Body of pancreas (tissue), 4 donors: ENCODE measurements at regions not wholly inside any gene's neighbourhood (a gene's known extent, or its start where the extent isn't known, plus 50 kb on each side); places are given as distances from the start of the nearest gene placed in this dataset.

Source experiments
- ATAC-seq: fragments of 150-250 bp; one replicate; pipeline ENCODE4 v1.9.1; 2016
- DNase-seq, 4 donors: peaks; one replicate each; pipeline ENCODE4 v3.0.0-alpha.2; 2019
- H3K27ac ChIP-seq, 4 donors: fragments of 200-600 bp; sonication (generic); 1 replicate in 3 of 4; 2 replicates in 1 of 4; pipeline versions ENCODE4 v1.5.1 to v1.6.1; 2016 to 2019; ENCODE audit warnings: mild to moderate bottlenecking in 1 of 4, mixed read lengths in 1 of 4, moderate library complexity in 1 of 4
- H3K27me3 ChIP-seq, 2 donors: fragments of 200-600 bp; sonication (generic); one replicate each; pipeline ENCODE4 v1.6.0; 2016; ENCODE audit warnings: mild to moderate bottlenecking in 1 of 2
- H3K36me3 ChIP-seq, 2 donors: fragments of 200-600 bp; sonication (generic); replicated peaks in 1 of 2; 2 replicates each; pipeline ENCODE4 v1.5.1; 2016; ENCODE audit warnings: low read depth in 2 of 2; ENCODE audit not compliant: insufficient read depth in 1 of 2
- H3K4me1 ChIP-seq: fragments of 200-600 bp; sonication (generic); one replicate; pipeline ENCODE4 v1.6.0; 2016
- H3K4me3 ChIP-seq, 2 donors: fragments of 200-600 bp; sonication (generic); 1 replicate in 1 of 2; 2 replicates in 1 of 2; pipeline ENCODE4 v1.5.1; 2016 to 2019
- H3K9me3 ChIP-seq, 3 donors: fragments of 200-600 bp; sonication (generic); 1 replicate in 2 of 3; 2 replicates in 1 of 3; pipeline ENCODE4 v1.5.1; 2016
- CTCF ChIP-seq, 7 experiments: fragments of 450-650 bp in 4 of 7; fragments of 200-600 bp in 3 of 7; sonication (generic) in 3 of 7; IDR thresholded peaks; one replicate each; pipeline ENCODE4 v1.5.1; 2016 to 2019; ENCODE audit warnings: antibody characterized with exemption in 7 of 7
- POLR2A ChIP-seq, 3 donors: fragments of 450-650 bp; IDR thresholded peaks; one replicate each; pipeline ENCODE4 v1.6.1; 2016; ENCODE audit warnings: antibody characterized with exemption in 3 of 3, mild to moderate bottlenecking in 2 of 3
- WGBS, 2 donors: methylation state at CpG; one replicate each; pipeline ENCODE4 v1.1.5; 2017; 5-methylcytosine and 5-hydroxymethylcytosine counted together
- intact Hi-C: fragments of 100-400 bp; cut with DNase I; formaldehyde crosslinking; loops from one replicate; pipeline ENCODE4 v1.15.1; 2023

DNA sequence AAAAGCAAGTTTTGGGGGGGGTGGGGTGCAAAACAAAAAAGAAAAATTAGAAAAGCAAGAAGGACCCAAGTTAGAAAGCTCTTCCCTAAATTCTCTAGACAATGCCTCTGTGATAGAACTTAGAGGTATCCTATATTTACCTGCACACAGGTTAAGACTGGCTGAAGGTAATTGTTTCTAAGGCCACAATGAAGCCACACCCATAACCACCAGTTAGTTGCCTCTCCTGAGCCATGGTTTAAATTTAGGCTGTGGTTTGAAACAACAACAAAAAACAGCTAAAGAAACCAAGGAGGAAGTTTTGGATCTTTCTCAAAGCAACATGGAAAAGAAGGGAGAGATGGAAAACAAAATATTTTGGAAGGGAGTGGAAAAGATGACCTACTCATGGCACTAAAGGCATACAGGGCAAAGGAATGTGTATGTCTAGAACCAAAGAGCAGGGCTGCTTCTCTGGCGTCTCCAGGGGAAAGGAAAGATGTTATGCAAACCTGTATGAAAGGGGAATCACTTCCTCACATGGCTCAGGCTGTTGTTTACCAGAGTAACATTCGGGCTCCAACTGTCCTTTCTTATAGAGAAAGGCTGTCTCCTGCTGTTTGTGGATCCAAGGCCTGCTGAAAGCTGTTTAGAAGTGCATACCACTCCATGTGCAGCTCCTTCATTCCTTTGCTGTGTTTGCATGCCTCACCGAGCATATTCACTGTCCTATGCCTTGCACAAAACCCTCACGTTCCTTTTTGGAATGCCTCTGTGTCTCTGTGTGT is 408.9 kb upstream of the MPDZ start:
- Histone ChIP-seq H3K27me3 (no peaks in the 10 kb centered on the region), H3K4me1 (no peaks in the 10 kb centered on the region), H3K36me3 (no peaks in the 10 kb centered on the region), H3K4me3 (no peak overlapping the region), H3K27ac (no peak overlapping the region), H3K9me3 (no peaks in the 10 kb centered on the region)
- 51 to 63% methylated on average over 4 of the region's 4 CpGs for WGBS, 2 donors
- TF ChIP-seq POLR2A (IDR thresholded peaks at IDR 0.05) (no peak), CTCF (IDR thresholded peaks at IDR 0.05) (no peak)
- DNase-seq = no peak
- intact Hi-C loops = no loop called here
- no peak for ATAC-seq

- H3K36me3 ChIP-seq = no peaks in the 10 kb centered on the region
- no peaks in the 10 kb centered on the region for H3K4me1 ChIP-seq
- no peak overlapping the region for H3K4me3 ChIP-seq
- intact Hi-C loops = no loop called here
- DNase-seq (no peak), ATAC-seq (no peak)
- 9 to 24% methylated on average over 2 of the region's 2 CpGs for WGBS, 2 donors
- no peaks in the 10 kb centered on the region for H3K9me3 ChIP-seq
- TF ChIP-seq CTCF (IDR thresholded peaks at IDR 0.05) (no peak), POLR2A (IDR thresholded peaks at IDR 0.05) (no peak)
- no peak overlapping the region for H3K27ac ChIP-seq
- H3K27me3 ChIP-seq = no peaks in the 10 kb centered on the region
These were observed 405.2 kb upstream of the MPDZ start for GRCh38 chr9:13684656-13685055.

DNA sequence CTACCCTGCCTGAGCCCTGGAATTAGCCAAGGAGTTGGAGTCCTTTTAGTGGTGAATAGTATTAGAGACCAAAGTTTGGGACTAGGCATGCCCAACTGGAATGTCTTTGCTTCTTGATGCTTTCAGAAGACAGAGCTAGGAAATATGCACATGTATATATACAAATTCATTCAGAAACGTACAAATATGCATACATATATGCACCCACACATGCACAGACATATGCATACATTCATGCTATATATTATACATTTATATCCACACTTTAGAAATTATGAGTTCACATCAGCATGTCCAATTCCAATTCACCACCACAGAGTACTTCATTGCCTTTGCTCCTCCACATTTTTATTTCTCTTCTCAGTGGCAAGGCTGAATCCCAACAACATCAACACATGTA is 398.3 kb upstream of the MPDZ start:
- Histone ChIP-seq H3K27ac (no peak overlapping the region), H3K36me3 (no peaks in the 10 kb centered on the region), H3K4me1 (no peaks in the 10 kb centered on the region), H3K9me3 (no peaks in the 10 kb centered on the region), H3K27me3 (no peaks in the 10 kb centered on the region), H3K4me3 (no peak overlapping the region)
- DNase-seq (no peak), ATAC-seq (no peak)
- WGBS, 2 donors = 21 to 34% methylated on average over 1 of the region's 1 CpG
- intact Hi-C loops = no loop called here
- no peak for TF ChIP-seq CTCF (IDR thresholded peaks at IDR 0.05)
- no peak for TF ChIP-seq POLR2A (IDR thresholded peaks at IDR 0.05)

GRCh38 chr9:13675638-13676000 is 396.1 kb upstream of the MPDZ start:
- Histone ChIP-seq H3K36me3 (no peaks in the 10 kb centered on the region), H3K9me3 (no peaks in the 10 kb centered on the region), H3K27me3 (no peaks in the 10 kb centered on the region), H3K27ac (no peak overlapping the region), H3K4me1 (no peaks in the 10 kb centered on the region), H3K4me3 (no peak overlapping the region)
- no peak for ATAC-seq
- no peak for TF ChIP-seq CTCF (IDR thresholded peaks at IDR 0.05)
- TF ChIP-seq POLR2A (IDR thresholded peaks at IDR 0.05) = no peak
- 10 to 25% methylated on average over 2 of the region's 2 CpGs for WGBS, 2 donors
- no peak for DNase-seq
- intact Hi-C loops = no loop called here
